ENCODE measurements at regions not wholly inside any gene's neighbourhood (a gene's known extent, or its start where the extent isn't known, plus 50 kb on each side); places are given as distances from the start of the nearest gene placed in this dataset.

DNA sequence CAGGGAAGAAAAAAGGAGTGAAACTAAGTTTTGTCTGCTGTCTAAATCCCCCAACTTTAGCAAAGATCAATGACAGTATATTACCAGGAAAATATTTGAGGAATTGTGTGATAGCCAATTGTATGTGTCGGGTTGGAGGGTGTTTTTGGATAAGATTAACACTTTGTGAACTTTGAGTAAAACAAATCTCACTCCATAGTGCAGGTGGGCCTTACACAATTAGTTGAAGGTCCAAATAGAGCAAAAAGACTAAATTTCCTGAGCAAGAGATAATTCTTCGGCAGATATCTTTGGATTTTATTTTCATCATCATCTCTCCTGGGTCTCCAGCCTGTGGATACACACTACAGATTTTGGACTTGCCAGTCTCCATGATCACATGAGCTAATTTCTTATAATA is 152.8 kb upstream of the CWC22 start:
- Mint-ChIP-seq H3K9me3 (no peaks in the 10 kb centered on the region), H3K4me3 (no peak overlapping the region), H3K27ac (no peak overlapping the region), H3K27me3 (ENCODE audit: insufficient read depth) (peaks cover 2% of the 10 kb centered on the region), H3K4me1 (ENCODE audit: low read depth) (no peaks in the 10 kb centered on the region), H3K36me3 (ENCODE audit: low read depth) (no peaks in the 10 kb centered on the region)
- no peak for DNase-seq (ENCODE audit: low spot score)
- intact Hi-C loops (cut with micrococcal nuclease) = no loop called here

DNA sequence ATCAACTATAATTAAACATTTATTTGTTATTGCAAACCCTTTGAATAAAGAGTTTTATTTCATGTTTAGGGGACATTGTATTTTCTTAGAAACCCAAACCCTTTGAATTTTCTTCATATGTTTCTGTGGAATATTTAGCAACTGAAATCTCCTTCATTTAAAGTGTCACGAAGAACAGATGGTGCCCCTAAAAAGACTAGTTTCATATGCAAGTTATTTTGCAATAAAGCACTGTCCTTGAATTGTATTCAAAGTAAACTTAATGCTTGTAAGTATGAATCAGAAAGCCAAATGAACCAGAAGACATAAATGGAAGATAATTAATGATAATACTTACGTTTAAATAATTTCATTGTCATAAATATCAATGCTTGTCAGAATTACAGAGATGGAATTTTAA is 151.9 kb upstream of the CWC22 start:
- no peak for DNase-seq (ENCODE audit: low spot score)
- peaks cover 2% of the 10 kb centered on the region for H3K27me3 Mint-ChIP-seq (ENCODE audit: insufficient read depth)
- no peaks in the 10 kb centered on the region for H3K36me3 Mint-ChIP-seq (ENCODE audit: low read depth)
- H3K4me1 Mint-ChIP-seq (ENCODE audit: low read depth) = no peaks in the 10 kb centered on the region
- intact Hi-C loops (cut with micrococcal nuclease) = no loop called here
- H3K4me3 Mint-ChIP-seq = no peak overlapping the region
- H3K9me3 Mint-ChIP-seq = no peaks in the 10 kb centered on the region
- H3K27ac Mint-ChIP-seq = no peak overlapping the region

GRCh38 chr2:180156651-180157050 is 149.6 kb upstream of the CWC22 start:
- Mint-ChIP-seq H3K27ac (no peak overlapping the region), H3K27me3 (ENCODE audit: insufficient read depth) (peaks cover 2% of the 10 kb centered on the region), H3K9me3 (no peaks in the 10 kb centered on the region), H3K36me3 (ENCODE audit: low read depth) (no peaks in the 10 kb centered on the region), H3K4me3 (no peak overlapping the region), H3K4me1 (ENCODE audit: low read depth) (no peaks in the 10 kb centered on the region)
- intact Hi-C loops (cut with micrococcal nuclease) = no loop called here
- no peak for DNase-seq (ENCODE audit: low spot score)

- Mint-ChIP-seq H3K27me3 (ENCODE audit: insufficient read depth) (no peaks in the 10 kb centered on the region), H3K4me3 (no peak overlapping the region), H3K36me3 (ENCODE audit: low read depth) (no peaks in the 10 kb centered on the region), H3K9me3 (no peaks in the 10 kb centered on the region), H3K27ac (no peak overlapping the region), H3K4me1 (ENCODE audit: low read depth) (no peaks in the 10 kb centered on the region)
- no peak for DNase-seq (ENCODE audit: low spot score)
- intact Hi-C loops (cut with micrococcal nuclease) = no loop called here
Measured at GRCh38 chr2:180150606-180151005, 143.5 kb upstream of the CWC22 start.

DNA sequence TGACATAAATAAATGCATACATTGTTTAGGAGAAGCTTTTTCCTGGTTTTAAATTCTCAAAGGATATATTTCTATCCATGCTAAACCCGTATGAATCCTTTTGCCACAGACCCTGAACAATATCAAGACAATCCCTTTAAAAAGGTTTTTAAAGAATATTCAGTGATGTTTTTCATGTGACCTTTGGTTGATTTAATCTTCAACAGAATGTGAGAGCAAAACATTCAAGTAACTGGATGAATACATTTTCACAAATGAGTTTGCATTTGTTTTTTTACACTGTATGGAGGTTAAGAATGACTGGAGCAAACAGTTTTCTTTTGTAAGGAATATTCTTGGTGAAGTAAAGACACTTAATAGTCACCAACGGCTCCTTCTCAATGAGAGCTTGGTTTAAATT is 139.4 kb upstream of the CWC22 start:
- Mint-ChIP-seq H3K4me1 (ENCODE audit: low read depth) (no peaks in the 10 kb centered on the region), H3K36me3 (ENCODE audit: low read depth) (no peaks in the 10 kb centered on the region), H3K27me3 (ENCODE audit: insufficient read depth) (no peaks in the 10 kb centered on the region), H3K9me3 (no peaks in the 10 kb centered on the region), H3K27ac (no peak overlapping the region), H3K4me3 (no peak overlapping the region)
- intact Hi-C loops (cut with micrococcal nuclease) = no loop called here
- DNase-seq (ENCODE audit: low spot score) = no peak

DNA sequence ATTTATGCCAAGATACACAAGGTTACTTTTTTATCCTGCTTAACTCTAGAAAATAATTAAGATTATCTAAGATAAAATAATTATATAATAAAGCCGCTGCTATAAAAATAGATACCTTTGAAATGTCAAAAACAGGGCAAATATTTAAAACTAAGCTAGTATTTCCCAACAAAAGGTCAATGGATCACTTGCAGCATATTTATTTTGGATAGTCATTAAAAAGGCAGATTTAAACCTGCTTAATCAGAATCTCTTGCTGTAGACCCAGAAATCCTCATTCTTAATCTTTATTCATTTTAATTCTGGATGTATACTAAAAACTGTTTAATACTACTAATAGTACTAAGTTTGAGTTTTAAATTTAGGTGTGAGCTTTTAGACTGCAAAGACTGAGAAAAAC is 139.0 kb upstream of the CWC22 start:
- H3K9me3 Mint-ChIP-seq = no peaks in the 10 kb centered on the region
- H3K27ac Mint-ChIP-seq = no peak overlapping the region
- no peaks in the 10 kb centered on the region for H3K27me3 Mint-ChIP-seq (ENCODE audit: insufficient read depth)
- no peaks in the 10 kb centered on the region for H3K36me3 Mint-ChIP-seq (ENCODE audit: low read depth)
- no peak for DNase-seq (ENCODE audit: low spot score)
- no peaks in the 10 kb centered on the region for H3K4me1 Mint-ChIP-seq (ENCODE audit: low read depth)
- intact Hi-C loops (cut with micrococcal nuclease) = no loop called here
- no peak overlapping the region for H3K4me3 Mint-ChIP-seq

GRCh38 chr2:180145163-180145562 is 138.1 kb upstream of the CWC22 start:
- intact Hi-C loops (cut with micrococcal nuclease) = no loop called here
- Mint-ChIP-seq H3K36me3 (ENCODE audit: low read depth) (no peaks in the 10 kb centered on the region), H3K4me3 (no peak overlapping the region), H3K27me3 (ENCODE audit: insufficient read depth) (no peaks in the 10 kb centered on the region), H3K4me1 (ENCODE audit: low read depth) (no peaks in the 10 kb centered on the region), H3K9me3 (no peaks in the 10 kb centered on the region), H3K27ac (no peak overlapping the region)
- DNase-seq (ENCODE audit: low spot score) = no peak

DNA sequence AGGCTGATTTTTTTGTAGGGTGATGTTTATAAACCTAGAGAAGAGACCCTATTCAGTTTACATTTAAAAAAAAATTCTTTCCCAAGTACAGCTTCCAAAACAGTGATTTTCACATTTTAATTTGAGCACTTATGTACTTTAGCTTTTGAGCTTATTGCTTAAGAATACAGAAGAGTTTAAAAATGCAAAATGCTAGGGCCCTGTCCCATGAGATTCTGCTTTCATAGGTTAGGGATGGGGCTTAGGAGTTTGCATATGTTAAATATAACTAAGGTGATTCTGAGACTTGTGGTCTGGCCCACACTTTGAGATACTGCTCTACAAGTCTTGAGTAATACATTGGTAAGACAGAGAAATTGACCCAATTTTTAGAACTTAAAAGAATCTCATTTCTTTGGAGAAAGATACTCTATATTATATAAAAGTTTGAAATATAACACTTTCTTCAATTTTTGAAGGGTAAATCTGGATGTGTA is 137.3 kb upstream of the CWC22 start:
- no peak for DNase-seq (ENCODE audit: low spot score)
- no peaks in the 10 kb centered on the region for H3K4me1 Mint-ChIP-seq (ENCODE audit: low read depth)

GRCh38 chr2:180143633-180144337 is 136.7 kb upstream of the CWC22 start:
- DNase-seq (ENCODE audit: low spot score) = no peak
- intact Hi-C loops (cut with micrococcal nuclease) = no loop called here
- Mint-ChIP-seq H3K27ac (no peak overlapping the region), H3K4me1 (ENCODE audit: low read depth) (no peaks in the 10 kb centered on the region), H3K4me3 (no peak overlapping the region), H3K36me3 (ENCODE audit: low read depth) (no peaks in the 10 kb centered on the region), H3K9me3 (no peaks in the 10 kb centered on the region), H3K27me3 (ENCODE audit: insufficient read depth) (no peaks in the 10 kb centered on the region)

More for the DNA sequence above, 137.3 kb upstream of the CWC22 start:
- Mint-ChIP-seq H3K9me3 (no peaks in the 10 kb centered on the region), H3K27ac (no peak overlapping the region), H3K36me3 (ENCODE audit: low read depth) (no peaks in the 10 kb centered on the region), H3K4me3 (no peak overlapping the region), H3K27me3 (ENCODE audit: insufficient read depth) (no peaks in the 10 kb centered on the region)
- intact Hi-C loops (cut with micrococcal nuclease) = no loop called here

DNA sequence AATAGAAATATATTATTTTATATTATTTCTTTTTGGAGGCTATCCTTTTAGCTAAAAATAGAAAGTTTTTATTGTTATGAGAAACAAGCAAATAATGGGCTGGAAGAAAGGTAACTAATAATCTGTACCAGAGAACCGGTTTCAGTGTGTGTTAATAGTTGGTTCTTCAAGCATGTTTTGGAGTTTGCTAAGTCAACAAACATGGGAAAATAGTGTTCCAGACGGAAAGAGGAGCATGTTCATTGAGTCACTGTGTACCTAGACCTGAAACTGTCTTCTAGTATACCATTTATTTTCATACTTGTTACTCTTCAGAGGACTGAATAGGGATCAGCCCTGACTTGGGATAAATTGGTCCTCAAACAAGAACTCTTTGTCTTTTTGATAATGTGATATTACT is 134.5 kb upstream of the CWC22 start:
- Mint-ChIP-seq H3K9me3 (no peaks in the 10 kb centered on the region), H3K27me3 (ENCODE audit: insufficient read depth) (no peaks in the 10 kb centered on the region), H3K27ac (no peak overlapping the region), H3K4me3 (no peak overlapping the region), H3K36me3 (ENCODE audit: low read depth) (no peaks in the 10 kb centered on the region), H3K4me1 (ENCODE audit: low read depth) (no peaks in the 10 kb centered on the region)
- no peak for DNase-seq (ENCODE audit: low spot score)
- intact Hi-C loops (cut with micrococcal nuclease) = no loop called here

- peaks cover 2% of the 10 kb centered on the region for H3K27me3 Mint-ChIP-seq (ENCODE audit: insufficient read depth)
- no peak overlapping the region for H3K4me3 Mint-ChIP-seq
- intact Hi-C loops (cut with micrococcal nuclease) = no loop called here
- H3K9me3 Mint-ChIP-seq = no peaks in the 10 kb centered on the region
- H3K27ac Mint-ChIP-seq = no peak overlapping the region
- DNase-seq (ENCODE audit: low spot score) = no peak
- H3K36me3 Mint-ChIP-seq (ENCODE audit: low read depth) = no peaks in the 10 kb centered on the region
- no peaks in the 10 kb centered on the region for H3K4me1 Mint-ChIP-seq (ENCODE audit: low read depth)
Measured at GRCh38 chr2:180133736-180134135, 126.6 kb upstream of the CWC22 start.

- intact Hi-C loops (cut with micrococcal nuclease) = no loop called here
- H3K9me3 Mint-ChIP-seq = no peaks in the 10 kb centered on the region
- H3K27me3 Mint-ChIP-seq (ENCODE audit: insufficient read depth) = peaks cover 10% of the 10 kb centered on the region
- no peaks in the 10 kb centered on the region for H3K4me1 Mint-ChIP-seq (ENCODE audit: low read depth)
- no peaks in the 10 kb centered on the region for H3K36me3 Mint-ChIP-seq (ENCODE audit: low read depth)
- no peak overlapping the region for H3K27ac Mint-ChIP-seq
- H3K4me3 Mint-ChIP-seq = no peak overlapping the region
- DNase-seq (ENCODE audit: low spot score) = no peak
Measured at GRCh38 chr2:180130403-180130802, 123.3 kb upstream of the CWC22 start.

GRCh38 chr2:180128861-180129260 is 121.8 kb upstream of the CWC22 start:
- Mint-ChIP-seq H3K4me3 (no peak overlapping the region), H3K27ac (no peak overlapping the region), H3K4me1 (ENCODE audit: low read depth) (no peaks in the 10 kb centered on the region), H3K36me3 (ENCODE audit: low read depth) (no peaks in the 10 kb centered on the region), H3K9me3 (no peaks in the 10 kb centered on the region), H3K27me3 (ENCODE audit: insufficient read depth) (peaks cover 11% of the 10 kb centered on the region)
- no peak for DNase-seq (ENCODE audit: low spot score)
- intact Hi-C loops (cut with micrococcal nuclease) = loop anchor here (5.0 kb wide), 1 partner anchor 1948 kb away; no protein-coding TSS in a partner anchor

All from activated T-helper 1 cell treated with anti-CD3 and anti-CD28 coated beads, Interleukin-12 subunit alpha, Interleukin-12 subunit beta, Interleukin-2, Interleukin-4 antibody, amounts not matched to agents 30 ng/mL and 10 ng/mL and 1 ng/mL, durations not matched to agents 14 hours and 24 hours and 36 hours (primary cell).